ENCODE measurements at regions not wholly inside any gene's neighbourhood (a gene's known extent, or its start where the extent isn't known, plus 50 kb on each side); places are given as distances from the start of the nearest gene placed in this dataset.

DNA sequence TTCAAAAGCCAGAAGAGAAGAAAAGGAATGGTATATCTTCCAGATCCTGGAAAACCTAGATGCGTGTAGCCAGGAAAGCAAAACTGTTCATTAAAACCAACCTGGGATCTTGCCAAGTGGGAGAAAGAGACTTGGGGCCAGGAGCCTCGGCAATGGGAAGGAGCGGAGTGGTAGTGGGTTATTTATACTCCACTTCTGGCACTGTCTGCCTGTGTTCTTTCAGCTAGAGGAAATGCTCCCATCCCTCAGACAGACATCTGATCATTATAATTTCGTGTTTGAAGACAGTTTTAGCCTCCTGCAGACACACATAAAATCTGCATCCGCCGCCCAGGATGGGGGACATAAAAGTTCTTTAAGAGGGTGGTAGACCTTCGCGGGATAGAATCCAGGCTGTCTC lies 421.6 kb downstream of the RPS24 start:
- TF ChIP-seq CTCF (IDR thresholded peaks at IDR 0.05) = no peak
- TF ChIP-seq ZFX (IDR thresholded peaks at IDR 0.05; ENCODE audit: borderline replicate concordance) = no peak

All from 22Rv1 (cell line).